ENCODE measurements at regions not wholly inside any gene's neighbourhood (a gene's known extent, or its start where the extent isn't known, plus 50 kb on each side); places are given as distances from the start of the nearest gene placed in this dataset.

GRCh38 chrX:20320461-20321159 is 53.9 kb upstream of the RPS6KA3 start:
- DNase-seq (ENCODE audit: low read depth): no peak

- DNase-seq (ENCODE audit: low read depth): no peak
Observed at GRCh38 chrX:20319054-20319453, 52.3 kb upstream of the RPS6KA3 start.

- no peak for DNase-seq (ENCODE audit: low read depth)
Observed at GRCh38 chrX:20317873-20318272, 51.2 kb upstream of the RPS6KA3 start.

Measured in fibroblast of the conjunctiva (primary cell).